Esophagus squamous epithelium (tissue), 4 donors: ENCODE measurements at regions not wholly inside any gene's neighbourhood (a gene's known extent, or its start where the extent isn't known, plus 50 kb on each side); places are given as distances from the start of the nearest gene placed in this dataset.

Source experiments
- POLR2A ChIP-seq, 4 donors: fragments of 450-650 bp; IDR thresholded peaks; one replicate each; pipeline ENCODE4 v1.6.1; 2017; ENCODE audit warnings: antibody characterized with exemption in 4 of 4, mild to moderate bottlenecking in 4 of 4, moderate library complexity in 3 of 4
- TF ChIP-seq, protein P1 (sequence below), 6 experiments: fragments of 450-650 bp in 4 of 6; fragments of 200-600 bp in 2 of 6; sonication (generic) in 2 of 6; IDR thresholded peaks; one replicate each; pipeline ENCODE4 v1.5.1; 2016 to 2019; ENCODE audit warnings: antibody characterized with exemption in 6 of 6, mild to moderate bottlenecking in 4 of 6, moderate library complexity in 4 of 6

DNA sequence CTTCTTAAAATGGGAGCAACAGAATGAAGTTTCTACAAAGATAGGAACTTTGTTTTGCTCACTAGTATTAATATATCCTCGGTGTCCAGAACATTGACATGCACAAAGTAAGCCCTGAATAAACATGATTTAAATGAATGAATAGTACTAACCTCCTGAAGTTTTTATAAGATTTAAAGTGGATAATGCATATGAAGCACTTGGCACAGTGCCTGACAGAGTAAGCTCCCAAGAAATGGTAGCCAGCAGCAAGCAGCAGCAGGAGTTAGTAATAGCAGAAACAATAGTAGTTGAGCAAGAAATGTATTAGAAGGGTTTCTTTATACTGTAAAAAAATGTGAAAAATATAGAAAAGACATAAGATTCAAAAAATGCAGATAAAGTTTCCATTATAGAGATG lies 258.1 kb upstream of the C1orf87 start:
- no peak for TF ChIP-seq POLR2A (IDR thresholded peaks at IDR 0.05)
- TF ChIP-seq, protein P1, sequence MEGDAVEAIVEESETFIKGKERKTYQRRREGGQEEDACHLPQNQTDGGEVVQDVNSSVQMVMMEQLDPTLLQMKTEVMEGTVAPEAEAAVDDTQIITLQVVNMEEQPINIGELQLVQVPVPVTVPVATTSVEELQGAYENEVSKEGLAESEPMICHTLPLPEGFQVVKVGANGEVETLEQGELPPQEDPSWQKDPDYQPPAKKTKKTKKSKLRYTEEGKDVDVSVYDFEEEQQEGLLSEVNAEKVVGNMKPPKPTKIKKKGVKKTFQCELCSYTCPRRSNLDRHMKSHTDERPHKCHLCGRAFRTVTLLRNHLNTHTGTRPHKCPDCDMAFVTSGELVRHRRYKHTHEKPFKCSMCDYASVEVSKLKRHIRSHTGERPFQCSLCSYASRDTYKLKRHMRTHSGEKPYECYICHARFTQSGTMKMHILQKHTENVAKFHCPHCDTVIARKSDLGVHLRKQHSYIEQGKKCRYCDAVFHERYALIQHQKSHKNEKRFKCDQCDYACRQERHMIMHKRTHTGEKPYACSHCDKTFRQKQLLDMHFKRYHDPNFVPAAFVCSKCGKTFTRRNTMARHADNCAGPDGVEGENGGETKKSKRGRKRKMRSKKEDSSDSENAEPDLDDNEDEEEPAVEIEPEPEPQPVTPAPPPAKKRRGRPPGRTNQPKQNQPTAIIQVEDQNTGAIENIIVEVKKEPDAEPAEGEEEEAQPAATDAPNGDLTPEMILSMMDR (IDR thresholded peaks at IDR 0.05), result no peak
